NCI-H187 treated with DMSO at 0.1 percent for 48 hours (cell line): ENCODE measurements at regions not wholly inside any gene's neighbourhood (a gene's known extent, or its start where the extent isn't known, plus 50 kb on each side); places are given as distances from the start of the nearest gene placed in this dataset.
A peak's percentile ranks its signal among the peaks of the same experiment; 100 is the strongest.
"Not testable (repeated sequence)": the region's sequence is repeated elsewhere in the genome, so short reads cannot be mapped to it uniquely, and the experiment has no call there.

Experiments
- DNase-seq: peaks from one replicate; lab custom pipeline; 2025; lab: John Stamatoyannopoulos, UW

DNA sequence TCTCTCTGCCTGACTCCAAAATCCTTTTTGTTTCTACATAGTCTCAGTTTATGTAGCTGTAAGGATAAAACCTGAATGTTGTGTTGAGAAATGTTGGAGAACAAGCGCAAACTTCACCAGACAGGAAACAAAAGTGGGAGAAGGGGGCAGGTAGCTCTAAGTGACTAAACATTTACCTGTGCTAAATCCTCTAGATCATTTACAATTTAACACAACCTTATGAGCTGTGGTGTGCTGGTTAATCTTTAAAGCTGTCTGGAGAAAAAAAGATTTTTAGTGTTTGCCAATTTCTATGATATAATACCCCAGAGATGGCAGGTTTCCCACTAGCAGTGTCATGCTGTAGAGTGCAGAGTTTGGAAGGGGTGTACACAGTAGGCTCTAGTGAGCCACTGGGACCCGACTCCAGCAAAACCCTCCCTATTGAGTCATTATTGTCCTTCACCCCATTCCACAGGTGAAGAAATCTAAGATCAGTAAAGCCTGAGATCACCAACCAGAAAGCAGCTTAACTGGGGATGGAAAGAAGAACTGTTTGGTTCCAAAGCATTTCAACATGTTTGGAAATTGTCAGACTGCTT, 992.0 kb downstream of the DCDC2C start:
- no peak for DNase-seq

DNA sequence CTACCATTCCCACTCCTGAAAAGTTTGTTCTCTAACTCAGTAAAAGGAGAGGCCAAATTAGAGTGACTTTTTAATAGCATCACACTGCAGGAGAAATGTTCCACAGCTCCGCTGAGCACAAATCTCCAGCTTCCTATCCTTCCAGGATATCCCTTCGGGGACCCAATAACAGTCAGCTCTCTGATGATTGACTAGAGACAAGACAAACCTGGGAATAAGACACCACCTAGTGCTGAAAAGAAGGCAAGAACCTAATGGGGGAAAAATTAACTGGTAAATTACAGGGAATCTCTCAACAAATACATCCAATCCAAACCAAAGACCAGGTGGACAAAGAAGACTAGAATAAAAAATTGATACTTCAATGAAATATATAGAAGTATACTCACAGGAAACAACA, 977.1 kb upstream of the SOX11 start:
- DNase-seq = no peak

DNA sequence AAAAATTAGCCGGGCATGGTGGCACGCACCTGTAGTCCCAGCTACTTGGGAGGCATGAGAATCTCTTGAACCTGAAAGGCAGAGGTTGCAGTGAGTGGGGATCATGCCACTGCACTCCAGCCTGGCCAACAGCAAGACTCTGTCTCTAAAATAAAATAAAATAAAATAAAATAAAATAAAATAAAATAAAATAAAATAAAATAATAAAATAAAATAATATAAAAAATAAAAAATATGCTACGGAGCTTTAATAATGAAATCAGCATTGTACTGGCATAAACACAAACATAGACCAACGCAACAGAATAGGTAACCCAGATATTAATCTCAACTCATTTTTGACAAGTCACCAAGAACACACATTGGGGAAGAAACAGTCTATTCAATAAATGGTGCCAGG, 973.4 kb upstream of the SOX11 start:
- DNase-seq = no peak

DNA sequence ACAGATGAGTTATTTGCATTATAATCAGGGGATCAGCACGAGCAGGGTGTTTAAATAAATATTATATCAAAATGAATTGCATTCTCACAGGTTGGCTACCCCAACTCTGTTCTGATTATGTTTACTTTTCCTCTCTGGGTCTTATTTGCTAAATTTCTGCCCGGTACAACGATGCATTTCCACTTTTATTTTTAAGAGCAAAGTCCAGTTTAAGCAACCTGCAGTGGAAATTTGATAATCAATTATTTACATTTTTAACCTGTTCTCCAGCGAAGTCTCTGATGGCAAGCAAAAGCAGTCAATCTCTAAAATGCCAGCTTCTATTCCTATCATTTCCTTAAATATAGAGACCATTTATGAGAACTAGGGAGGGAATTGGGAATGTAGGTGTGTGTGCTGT, 966.6 kb upstream of the SOX11 start:
- DNase-seq = no peak

DNA sequence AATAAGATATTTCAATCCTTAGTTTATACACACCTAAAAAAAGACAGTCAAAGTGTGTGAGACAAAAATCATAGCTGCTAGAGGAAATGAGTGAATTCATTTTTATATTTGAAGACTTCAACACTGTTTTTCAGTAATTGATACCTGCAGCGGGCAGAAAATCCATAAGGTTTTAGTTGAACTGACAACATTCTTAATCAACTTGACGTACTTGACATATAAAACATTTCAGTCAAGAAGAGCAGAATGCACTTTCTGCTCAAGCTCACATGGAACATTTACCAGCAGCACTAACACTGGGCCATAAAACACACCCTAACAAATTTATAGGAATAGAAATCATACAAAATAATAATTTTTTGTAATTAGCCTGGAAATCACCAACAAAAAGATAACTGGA, 959.6 kb upstream of the SOX11 start:
- DNase-seq = no peak

DNA sequence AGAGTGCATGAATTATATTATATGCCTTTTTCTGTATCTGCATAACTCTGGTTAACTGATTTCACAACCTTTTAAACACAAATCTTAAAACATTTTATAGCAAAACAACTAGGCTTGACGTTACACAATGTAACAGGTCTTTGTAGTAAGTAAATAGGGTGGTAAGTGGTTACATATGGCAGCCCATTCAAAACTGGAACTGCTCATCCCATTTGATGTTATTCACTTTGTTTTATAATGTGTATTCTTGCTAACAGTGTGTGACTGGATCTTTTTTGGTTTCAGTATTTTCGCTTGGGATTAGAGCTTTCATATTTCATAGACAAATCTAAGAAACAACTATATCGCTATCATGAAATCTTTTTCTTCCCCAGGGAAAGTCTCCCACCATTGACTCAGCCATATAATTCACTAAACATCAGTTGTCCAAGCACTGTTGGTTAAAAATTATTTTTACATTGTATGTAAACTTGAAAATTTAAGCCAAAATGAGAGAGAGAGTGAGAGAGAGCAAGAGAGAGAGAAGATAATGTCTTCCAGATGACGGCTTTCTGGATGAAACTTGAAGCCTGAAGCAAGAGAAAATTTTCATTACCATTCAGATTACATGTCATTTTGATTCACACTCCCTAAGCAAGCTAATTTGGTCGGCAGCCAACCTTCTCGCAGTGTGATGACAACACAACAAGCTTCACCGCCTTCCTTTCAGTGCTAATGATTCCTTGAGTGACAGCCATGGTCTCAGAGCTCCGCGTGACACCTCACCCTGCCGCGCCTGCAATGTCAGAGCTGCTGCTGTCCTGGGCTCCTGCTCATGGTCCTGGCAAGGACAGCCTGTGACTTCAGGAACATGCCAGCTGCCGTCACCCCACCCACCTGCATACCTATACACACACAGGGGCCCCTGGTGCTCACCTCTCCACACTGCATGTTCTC, 946.9 kb upstream of the SOX11 start:
- DNase-seq = no peak

DNA sequence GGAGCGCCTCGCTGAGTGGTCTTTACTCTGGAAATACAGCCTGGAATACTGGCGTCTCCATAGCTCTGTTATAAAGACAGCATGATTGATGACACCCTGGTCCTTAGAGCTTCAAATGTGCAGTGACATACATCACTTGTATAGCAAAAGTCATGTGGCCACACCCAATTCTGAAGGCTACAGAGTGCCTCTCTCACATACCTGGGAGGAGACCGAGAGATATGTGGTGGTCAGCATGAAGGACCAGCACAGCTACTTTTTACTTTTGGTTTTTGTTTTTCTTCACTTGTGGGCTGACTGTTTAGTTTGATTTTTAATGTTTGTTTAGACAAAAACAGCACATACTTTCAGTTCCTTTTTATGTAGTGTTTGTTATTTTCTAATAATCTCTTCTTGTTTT, 938.5 kb upstream of the SOX11 start:
- DNase-seq = no peak

DNA sequence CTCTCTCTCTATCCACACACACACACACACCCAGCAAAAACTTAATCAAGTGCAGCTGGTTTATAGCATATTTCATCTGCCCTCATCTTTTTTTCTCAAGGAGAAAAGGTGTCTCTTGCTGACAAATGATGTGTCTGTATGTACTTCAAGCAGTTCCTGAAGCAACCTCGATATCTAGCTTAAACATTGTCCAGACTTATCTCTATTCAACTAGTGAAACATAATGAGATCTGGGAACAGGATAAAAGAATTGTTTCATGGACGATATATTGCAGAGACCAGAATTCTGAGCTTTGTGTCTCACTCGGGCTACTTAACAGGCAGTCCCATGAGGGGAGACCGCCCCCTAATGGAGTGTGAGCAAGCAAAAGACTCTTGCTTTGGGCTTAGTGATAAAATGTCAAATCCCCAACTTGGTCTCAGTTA, 929.2 kb upstream of the SOX11 start:
- peak; percentile 73 for DNase-seq

DNA sequence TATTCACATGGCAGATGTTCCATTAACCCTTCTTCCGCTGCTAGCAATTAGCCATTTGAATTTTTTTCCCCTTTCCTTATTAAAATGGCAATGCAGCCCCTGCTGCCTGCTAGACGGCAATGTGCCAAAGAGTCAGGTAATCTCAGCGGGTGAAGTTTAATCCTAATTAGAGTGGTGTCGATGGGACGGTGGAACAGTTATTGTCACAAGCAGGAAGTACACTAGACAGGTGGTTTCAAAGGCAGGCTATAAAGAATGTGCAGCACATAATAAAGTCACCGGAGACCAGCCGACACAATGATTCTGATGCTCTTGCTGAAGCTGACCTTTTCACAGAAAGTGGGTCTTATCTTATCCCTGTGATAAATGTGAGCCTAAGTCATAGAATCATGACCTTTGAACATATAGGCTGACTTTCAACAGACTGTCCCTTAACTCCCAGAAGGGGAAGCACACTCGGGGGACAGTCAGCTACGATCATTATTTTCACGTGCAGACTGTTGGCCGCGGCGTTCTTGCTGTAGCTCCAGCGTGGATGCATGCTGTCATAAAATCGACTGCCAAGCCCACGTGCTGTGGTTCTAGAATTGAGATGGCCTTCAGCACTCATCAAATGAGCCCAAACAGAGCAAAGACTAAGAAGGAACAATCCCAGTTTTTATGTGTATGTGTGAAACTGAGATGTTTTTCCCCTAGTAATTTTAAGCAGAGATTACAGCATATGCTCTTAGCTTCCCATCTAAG, 926.2 kb upstream of the SOX11 start:
- DNase-seq = no peak

DNA sequence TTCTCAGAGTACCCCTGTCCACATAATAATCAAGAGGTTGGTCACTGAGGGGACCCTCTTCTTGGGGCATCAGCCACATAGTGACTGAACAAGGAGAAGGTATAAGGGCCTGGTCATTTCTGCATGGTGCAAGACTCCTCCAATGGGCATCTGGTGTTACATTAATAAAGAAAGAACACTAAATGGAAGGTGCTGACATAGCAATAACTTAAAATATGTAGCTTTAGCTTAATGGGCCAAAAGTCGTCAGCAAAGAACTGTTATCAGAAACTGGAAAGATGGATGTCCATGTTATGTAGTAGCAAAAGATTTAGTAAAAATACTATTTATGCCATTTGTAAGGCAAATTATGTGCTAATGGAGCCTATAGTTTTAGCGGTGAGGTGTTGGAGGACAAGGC, 916.5 kb upstream of the SOX11 start:
- DNase-seq = no peak

DNA sequence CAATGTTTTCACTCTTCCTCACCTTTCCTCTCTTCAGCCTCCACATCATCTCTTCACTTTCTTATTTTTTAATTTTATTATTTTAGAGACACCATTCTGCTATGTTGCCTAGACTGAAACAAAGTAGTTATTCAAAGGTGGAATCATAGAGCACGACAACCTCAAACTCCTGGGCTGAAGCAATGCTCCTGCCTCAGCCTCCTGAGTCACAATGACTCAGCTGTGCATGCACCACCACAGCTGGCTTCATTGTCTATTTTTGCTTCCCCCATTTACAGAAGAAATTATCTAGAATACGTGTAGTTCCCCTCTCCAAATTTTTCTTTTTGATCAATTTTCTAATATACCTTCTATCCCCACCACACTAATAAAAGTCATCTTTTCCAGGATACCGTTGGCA, 911.5 kb upstream of the SOX11 start:
- DNase-seq = no peak

DNA sequence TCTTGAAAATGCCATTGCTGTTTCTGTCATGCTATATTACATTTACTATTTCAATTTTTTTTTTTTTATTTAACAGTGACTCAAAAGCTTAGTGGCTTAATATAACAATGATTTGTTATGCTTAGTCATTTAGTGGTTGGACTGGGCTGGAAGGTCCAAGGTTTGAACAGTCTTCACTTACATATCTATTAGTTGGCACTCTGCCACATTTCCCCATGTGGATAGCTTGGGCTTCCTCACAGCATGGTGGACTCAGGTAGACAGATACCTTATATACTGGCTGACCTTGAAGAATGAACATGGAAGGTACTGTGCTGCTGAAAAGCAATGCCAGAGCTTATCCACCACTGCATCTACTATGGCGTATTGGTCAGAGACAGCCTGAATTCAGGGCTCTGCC, 909.5 kb upstream of the SOX11 start:
- DNase-seq = no peak

DNA sequence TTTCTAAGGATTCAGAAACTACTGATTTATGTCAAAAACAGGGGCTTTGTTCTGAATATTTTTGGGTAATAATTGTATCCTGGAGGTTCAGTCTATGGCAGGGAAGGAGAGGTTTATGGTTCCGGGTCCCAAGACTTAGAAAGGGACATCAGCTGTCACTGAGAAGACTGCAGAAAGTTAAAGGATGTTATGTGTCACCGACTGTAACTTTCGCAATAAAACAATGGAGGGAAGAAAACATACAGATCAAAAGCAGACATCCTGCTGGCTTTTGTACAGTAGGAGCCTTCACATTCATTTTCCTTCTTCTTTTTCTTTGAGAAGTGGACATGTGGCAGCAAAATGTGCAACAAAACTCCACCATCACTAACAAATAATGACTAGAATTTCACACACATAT, 900.7 kb upstream of the SOX11 start:
- DNase-seq = no peak

DNA sequence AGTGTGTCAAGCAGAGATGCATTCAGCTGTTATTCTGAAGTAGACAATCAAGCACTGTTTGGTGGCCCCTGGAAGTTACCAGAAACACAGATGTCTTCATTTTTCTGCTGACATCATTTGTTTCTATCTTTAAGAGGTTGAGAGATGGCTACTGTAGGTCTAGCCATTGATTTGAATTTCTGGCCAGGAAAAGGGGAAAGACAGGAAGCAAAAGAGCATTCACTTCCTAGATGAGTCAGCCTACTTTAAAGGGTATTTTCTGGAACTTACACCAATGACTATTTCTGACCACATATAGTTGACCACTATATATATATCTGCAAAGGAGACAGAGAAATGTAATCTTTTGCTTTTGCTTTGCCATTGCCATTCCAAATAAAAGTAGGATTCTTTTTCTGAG, 900.1 kb upstream of the SOX11 start:
- DNase-seq = no peak

DNA sequence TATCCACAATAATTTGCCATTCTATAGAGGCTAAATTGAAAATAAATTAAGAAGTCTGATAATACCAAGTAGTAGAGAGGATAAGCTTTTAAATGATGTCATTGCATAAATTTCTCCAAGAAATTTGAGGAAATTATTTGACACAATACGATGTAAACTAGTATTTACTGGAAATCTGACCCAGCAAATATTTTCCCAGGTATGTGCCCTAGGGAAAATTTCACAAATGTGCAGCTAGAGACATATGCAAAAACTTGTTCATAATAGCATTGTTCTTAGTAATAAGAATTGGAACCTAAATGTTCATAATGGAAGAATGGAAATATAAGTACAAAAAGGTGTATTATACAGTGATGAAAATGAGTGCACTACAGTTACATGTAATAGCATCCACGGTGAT, 888.8 kb upstream of the SOX11 start:
- no peak for DNase-seq

DNA sequence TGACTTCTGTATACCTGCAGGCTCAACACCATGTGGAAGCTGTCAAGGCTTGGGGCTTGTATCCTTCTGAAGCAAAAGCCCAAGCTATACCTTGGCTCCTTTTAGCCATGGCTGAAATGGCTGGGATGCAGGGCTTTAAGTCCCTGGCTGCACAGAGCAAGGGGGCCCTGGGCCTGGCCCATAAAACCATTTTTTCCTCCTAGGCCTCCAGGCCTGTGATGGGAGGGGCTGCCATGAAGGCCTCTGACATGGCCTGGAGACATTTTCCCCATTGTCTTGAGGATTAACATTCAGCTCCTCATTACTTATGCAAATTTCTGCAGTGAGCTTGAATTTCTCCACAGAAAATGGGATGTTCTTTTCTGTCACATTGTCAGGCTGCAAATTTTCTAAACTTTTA, 878.0 kb upstream of the SOX11 start:
- DNase-seq = not testable (repeated sequence)

DNA sequence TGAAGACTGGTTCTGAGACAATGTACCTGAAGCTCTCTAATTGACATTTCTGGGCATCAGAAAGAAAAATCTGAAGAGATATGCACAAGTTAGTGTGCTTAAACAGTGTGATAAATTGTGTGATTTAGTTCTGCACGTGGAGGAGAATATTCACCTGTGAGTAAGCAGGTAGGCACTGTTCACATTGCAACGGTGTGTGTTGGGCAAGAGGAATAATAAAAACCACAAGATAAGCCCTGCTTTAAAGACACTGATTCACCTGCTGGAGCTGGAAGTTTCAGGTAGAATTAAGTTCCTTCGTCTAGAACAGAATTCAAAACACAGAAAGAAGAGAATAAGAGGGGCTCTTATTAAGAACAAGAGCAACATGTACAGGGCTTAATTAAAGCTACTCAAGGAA, 864.3 kb upstream of the SOX11 start:
- no peak for DNase-seq

DNA sequence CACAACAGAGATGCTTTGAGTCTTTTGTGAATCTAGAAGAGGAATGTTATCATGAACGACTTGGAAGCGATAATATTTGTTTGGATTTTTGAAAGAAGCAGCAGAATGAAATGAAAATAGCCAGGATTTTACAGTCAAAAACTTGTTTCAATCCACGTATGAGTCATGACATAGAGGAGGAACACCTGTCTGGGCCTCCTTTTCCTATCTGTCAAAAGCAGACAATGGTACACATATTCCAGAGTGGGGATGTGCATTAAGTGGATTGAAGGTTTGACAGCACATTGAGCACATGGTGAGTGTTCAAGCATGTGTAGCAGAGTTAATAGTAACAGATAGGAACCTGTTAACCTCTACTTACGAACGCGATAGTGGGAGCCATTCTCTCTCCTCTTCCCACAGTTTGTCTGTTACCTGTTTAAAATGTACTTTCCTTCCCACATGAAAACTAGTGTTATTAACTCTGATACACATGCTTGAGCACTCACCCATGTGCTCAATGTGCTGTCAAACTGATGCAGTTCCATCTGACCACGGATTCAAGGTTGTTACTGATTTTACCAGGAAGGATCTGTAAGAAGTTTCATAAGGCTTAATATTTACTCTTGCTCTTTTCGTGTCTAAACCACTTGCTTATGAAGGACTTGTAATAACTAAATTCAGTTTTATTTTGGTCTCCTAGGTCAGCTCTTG, 863.4 kb upstream of the SOX11 start:
- DNase-seq = no peak

DNA sequence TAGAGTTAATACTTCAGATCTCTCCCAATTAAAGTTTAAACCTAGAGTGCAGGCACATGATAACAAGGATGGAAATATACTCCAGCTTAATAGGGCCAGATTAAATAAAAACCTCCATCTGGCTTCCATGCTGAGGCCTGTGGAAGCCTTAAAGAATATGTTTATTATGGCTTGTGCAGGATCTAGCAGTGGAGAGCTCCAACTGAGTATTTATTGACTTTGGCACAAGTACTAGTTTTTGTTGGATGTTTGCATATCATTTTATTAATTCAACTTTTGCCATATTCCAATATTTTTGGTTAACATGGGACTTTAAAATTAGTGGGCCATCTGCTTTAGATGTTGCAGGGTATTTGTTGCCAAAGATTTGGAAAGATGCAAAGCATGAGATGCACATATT, 860.4 kb upstream of the SOX11 start:
- DNase-seq = no peak

DNA sequence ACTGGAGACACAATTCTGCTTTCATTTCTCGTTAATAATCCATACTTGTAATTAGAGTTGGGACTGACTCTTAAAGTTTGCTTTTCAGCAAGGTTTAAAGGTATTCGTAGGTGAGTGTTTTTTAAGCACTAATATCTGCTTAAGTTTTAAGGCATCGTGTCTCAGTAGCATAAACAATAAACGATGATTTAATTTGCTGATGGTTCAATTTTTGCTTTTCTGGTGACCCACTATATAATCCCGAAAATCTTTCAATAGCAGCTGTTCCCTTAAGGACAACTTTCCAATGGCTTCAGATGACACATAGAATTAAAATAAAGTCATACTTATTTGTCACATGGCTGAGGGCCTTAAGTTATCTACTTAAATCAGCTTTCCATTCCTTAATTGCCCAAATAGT, 859.5 kb upstream of the SOX11 start:
- DNase-seq = no peak

DNA sequence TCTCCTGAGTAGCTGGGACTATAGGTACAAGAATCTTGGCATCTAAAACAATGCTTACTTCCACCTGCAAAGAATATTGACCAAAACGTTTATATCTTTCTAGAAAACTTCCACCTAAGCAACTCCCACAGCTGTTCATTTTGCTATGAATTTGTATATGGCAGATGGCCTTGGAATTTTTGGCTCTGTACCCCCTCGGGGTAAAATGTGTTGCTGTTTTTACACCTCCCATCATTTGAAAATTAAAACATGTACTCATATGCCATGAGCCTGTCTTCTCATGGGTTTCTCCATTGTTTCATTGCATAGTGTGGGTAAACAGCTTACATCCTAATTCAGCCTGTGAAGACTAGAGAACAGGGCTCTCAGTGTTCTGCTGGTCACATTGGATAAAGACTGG, 853.6 kb upstream of the SOX11 start:
- DNase-seq = no peak

DNA sequence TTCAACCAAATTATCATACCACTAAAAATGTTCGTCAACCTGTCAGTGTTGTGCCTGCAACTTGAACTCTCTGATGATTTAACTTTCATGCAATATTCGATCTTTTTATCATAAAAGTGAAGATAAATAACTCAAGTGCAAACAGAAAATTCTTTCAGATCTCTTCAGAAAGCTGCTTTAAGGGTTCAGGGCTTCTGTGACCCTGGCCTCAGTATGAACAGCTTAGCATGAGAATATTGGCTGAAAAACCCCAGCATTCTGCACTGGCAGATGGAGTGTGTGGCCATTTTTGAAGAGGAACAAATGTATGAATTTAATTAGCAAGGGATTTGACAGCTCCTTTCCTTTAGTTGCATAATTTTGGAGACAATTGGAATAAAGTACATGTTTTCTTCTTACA, 851.4 kb upstream of the SOX11 start:
- no peak for DNase-seq

DNA sequence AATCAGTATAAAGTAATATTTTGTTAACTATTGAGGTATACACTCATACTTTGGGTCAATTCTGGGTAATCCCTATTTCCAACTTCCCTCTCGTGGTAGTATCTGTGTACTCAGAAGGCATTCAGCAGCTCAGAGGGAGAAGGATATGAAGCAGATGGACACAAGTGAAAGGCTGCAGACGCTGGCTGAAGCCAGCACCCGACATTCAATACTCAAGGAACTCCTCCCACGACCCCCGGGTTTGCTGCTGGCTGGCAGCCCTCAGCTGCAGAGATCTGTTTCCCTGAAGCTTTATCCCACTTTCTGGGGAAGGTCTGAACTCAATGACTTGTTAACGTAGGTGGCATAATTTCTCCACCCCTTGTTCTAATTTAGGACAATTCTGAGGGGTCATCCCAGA, 847.3 kb upstream of the SOX11 start:
- no peak for DNase-seq
